Loucy (cell line): ENCODE measurements at regions not wholly inside any gene's neighbourhood (a gene's known extent, or its start where the extent isn't known, plus 50 kb on each side); places are given as distances from the start of the nearest gene placed in this dataset.

Experiments used
- EZH2phosphoT487 ChIP-seq: fragments of 200-600 bp; IDR thresholded peaks from 2 replicates; pipeline ENCODE4 v1.6.1; 2018; ENCODE audit warnings: antibody characterized with exemption, mild to moderate bottlenecking, moderate library complexity, borderline replicate concordance
- TF ChIP-seq, protein P1 (sequence below): fragments of 200-600 bp; sonication (generic); conservative IDR thresholded peaks from 2 replicates; pipeline ENCODE4 v1.5.1; 2014; ENCODE audit warnings: mild to moderate bottlenecking, antibody characterized with exemption, low read length

DNA sequence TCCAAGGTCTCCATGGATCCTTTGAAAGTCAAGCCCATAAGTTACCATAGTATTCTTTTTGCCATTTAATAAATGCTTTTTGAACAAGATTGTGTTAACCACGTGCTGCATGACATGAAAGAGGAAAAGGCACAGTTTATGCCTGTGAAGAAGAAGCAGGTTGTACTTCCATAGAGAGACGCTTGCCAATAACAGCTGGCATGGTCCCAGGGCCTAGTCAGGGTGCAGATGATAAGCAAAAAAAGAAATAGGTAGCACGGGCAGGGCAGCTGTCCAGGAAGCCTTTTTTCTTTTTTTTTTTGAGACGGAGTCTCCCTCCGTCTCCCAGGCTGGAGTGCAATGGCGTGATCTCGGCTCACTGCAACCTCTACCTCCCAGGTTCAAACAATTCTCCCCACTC is 71.8 kb upstream of the CLINT1 start:
- TF ChIP-seq, protein P1, sequence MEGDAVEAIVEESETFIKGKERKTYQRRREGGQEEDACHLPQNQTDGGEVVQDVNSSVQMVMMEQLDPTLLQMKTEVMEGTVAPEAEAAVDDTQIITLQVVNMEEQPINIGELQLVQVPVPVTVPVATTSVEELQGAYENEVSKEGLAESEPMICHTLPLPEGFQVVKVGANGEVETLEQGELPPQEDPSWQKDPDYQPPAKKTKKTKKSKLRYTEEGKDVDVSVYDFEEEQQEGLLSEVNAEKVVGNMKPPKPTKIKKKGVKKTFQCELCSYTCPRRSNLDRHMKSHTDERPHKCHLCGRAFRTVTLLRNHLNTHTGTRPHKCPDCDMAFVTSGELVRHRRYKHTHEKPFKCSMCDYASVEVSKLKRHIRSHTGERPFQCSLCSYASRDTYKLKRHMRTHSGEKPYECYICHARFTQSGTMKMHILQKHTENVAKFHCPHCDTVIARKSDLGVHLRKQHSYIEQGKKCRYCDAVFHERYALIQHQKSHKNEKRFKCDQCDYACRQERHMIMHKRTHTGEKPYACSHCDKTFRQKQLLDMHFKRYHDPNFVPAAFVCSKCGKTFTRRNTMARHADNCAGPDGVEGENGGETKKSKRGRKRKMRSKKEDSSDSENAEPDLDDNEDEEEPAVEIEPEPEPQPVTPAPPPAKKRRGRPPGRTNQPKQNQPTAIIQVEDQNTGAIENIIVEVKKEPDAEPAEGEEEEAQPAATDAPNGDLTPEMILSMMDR = no peak
- no peak for TF ChIP-seq EZH2phosphoT487
